H54 (cell line): ENCODE measurements at regions not wholly inside any gene's neighbourhood (a gene's known extent, or its start where the extent isn't known, plus 50 kb on each side); places are given as distances from the start of the nearest gene placed in this dataset.

Experiments used
- DNase-seq: peaks from one replicate; pipeline ENCODE4 v3.0.0; 2011; ENCODE audit warnings: low spot score, mixed read lengths; ENCODE audit not compliant: insufficient read length
- FAIRE-seq: peaks from 3 replicates; lab custom pipeline; 2011; peaks lifted over from hg19 to GRCh38; lab: Jason Lieb, UNC
- POLR2A ChIP-seq: IDR thresholded peaks from 2 replicates; pipeline ENCODE4 v1.6.1; 2011; ENCODE audit warnings: low read depth, mild to moderate bottlenecking, low read length

GRCh38 chr2:18365342-18365741 is 195.1 kb downstream of the RDH14 start:
- TF ChIP-seq POLR2A: no peak
- no peak for DNase-seq
- FAIRE-seq: no peak

- no peak for FAIRE-seq
- DNase-seq: no peak
- TF ChIP-seq POLR2A: no peak
These were observed 197.1 kb downstream of the RDH14 start for GRCh38 chr2:18363348-18363747.

- no peak for TF ChIP-seq POLR2A
- DNase-seq (no peak), FAIRE-seq (no peak)
These were observed 197.8 kb downstream of the RDH14 start for GRCh38 chr2:18362696-18363095.

GRCh38 chr2:18357537-18357936 is 202.9 kb downstream of the RDH14 start:
- no peak for DNase-seq
- TF ChIP-seq POLR2A: no peak
- FAIRE-seq: no peak

GRCh38 chr2:18356676-18357075 is 203.8 kb downstream of the RDH14 start:
- no peak for DNase-seq

GRCh38 chr2:18349421-18349820 is 211.0 kb downstream of the RDH14 start:
- DNase-seq (no peak), FAIRE-seq (peak; percentile 36)
- no peak for TF ChIP-seq POLR2A

More at GRCh38 chr2:18356676-18357075, 203.8 kb downstream of the RDH14 start:
- TF ChIP-seq POLR2A: no peak
- FAIRE-seq: peak; percentile 78

- DNase-seq: no peak
- no peak for TF ChIP-seq POLR2A
- FAIRE-seq: peak; percentile 27
These were observed 213.6 kb downstream of the RDH14 start for GRCh38 chr2:18346874-18347273.

- FAIRE-seq (peak; percentile 30), DNase-seq (no peak)
- no peak for TF ChIP-seq POLR2A
These were observed 214.1 kb downstream of the RDH14 start for GRCh38 chr2:18346344-18346743.

- no peak for TF ChIP-seq POLR2A
- DNase-seq: peak; percentile 25
- peak; percentile 98 for FAIRE-seq
These were observed 214.6 kb downstream of the RDH14 start for GRCh38 chr2:18345848-18346247.

GRCh38 chr2:18342901-18343300 is 217.6 kb downstream of the RDH14 start:
- FAIRE-seq (no peak), DNase-seq (no peak)
- no peak for TF ChIP-seq POLR2A

GRCh38 chr2:18339326-18339725 is 221.1 kb downstream of the RDH14 start:
- DNase-seq (no peak), FAIRE-seq (no peak)
- no peak for TF ChIP-seq POLR2A

- FAIRE-seq (no peak), DNase-seq (no peak)
- TF ChIP-seq POLR2A: no peak
These were observed 223.5 kb downstream of the RDH14 start for GRCh38 chr2:18336975-18337374.

- TF ChIP-seq POLR2A: no peak
- FAIRE-seq (no peak), DNase-seq (no peak)
These were observed 228.0 kb downstream of the RDH14 start for GRCh38 chr2:18332477-18332876.

- no peak for TF ChIP-seq POLR2A
- no peak for FAIRE-seq
- DNase-seq: no peak
These were observed 235.3 kb downstream of the RDH14 start for GRCh38 chr2:18325118-18325517.

- DNase-seq (no peak), FAIRE-seq (no peak)
- no peak for TF ChIP-seq POLR2A
These were observed 240.5 kb downstream of the RDH14 start for GRCh38 chr2:18319987-18320386.

- no peak for TF ChIP-seq POLR2A
- FAIRE-seq (no peak), DNase-seq (no peak)
These were observed 243.4 kb downstream of the RDH14 start for GRCh38 chr2:18317017-18317416.
